ENCODE measurements at regions not wholly inside any gene's neighbourhood (a gene's known extent, or its start where the extent isn't known, plus 50 kb on each side); places are given as distances from the start of the nearest gene placed in this dataset.
"Not testable (repeated sequence)": the region's sequence is repeated elsewhere in the genome, so short reads cannot be mapped to it uniquely, and the experiment has no call there.

DNA sequence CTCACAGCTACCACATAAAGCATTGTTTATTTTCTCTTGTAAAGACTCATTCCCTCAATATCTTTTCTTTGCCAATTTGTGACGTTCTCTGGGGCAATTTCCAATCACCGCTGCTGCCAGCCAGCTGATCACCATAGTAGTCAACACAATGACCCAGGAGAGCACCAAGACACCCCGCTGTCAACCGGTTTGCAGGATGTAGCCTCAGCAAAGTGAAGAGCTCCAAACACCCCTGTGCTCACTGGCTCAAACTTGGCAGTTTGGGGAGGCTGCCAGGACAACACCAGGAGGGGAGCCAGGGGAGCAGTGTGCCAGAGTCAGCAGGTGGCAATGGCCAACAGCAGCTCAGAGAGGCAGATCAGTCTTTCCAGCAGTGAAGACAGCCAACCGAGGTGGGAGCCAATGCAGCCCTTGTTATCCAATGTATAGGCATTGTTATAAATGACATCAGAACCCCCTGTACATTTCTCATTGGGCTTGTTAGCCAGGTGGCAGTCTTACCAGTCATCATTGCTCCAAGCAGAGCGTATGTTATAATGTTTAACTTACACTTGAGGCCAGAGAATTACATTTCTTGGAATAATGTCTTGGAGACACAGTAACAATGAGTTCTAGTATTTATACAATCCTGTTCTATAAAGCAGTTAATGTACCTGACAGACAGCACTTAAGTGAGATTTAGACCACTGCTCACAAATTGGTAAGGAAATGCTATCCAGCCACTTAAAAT, 274.9 kb upstream of the GK2 start:
- Mint-ChIP-seq H3K4me1 (ENCODE audit: low read depth) (no peaks in the 10 kb centered on the region), H3K9me3 (no peaks in the 10 kb centered on the region), H3K27ac (no peak overlapping the region), H3K4me3 (no peak overlapping the region), H3K36me3 (ENCODE audit: low read depth) (no peaks in the 10 kb centered on the region), H3K27me3 (ENCODE audit: insufficient read depth) (0 out of 2 replicates have a peak, but pooled peaks cover 3% of the 10 kb centered on the region)
- DNase-seq, result no peak
- TF ChIP-seq, protein P1, sequence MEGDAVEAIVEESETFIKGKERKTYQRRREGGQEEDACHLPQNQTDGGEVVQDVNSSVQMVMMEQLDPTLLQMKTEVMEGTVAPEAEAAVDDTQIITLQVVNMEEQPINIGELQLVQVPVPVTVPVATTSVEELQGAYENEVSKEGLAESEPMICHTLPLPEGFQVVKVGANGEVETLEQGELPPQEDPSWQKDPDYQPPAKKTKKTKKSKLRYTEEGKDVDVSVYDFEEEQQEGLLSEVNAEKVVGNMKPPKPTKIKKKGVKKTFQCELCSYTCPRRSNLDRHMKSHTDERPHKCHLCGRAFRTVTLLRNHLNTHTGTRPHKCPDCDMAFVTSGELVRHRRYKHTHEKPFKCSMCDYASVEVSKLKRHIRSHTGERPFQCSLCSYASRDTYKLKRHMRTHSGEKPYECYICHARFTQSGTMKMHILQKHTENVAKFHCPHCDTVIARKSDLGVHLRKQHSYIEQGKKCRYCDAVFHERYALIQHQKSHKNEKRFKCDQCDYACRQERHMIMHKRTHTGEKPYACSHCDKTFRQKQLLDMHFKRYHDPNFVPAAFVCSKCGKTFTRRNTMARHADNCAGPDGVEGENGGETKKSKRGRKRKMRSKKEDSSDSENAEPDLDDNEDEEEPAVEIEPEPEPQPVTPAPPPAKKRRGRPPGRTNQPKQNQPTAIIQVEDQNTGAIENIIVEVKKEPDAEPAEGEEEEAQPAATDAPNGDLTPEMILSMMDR (IDR thresholded peaks at IDR 0.05), result no peak

DNA sequence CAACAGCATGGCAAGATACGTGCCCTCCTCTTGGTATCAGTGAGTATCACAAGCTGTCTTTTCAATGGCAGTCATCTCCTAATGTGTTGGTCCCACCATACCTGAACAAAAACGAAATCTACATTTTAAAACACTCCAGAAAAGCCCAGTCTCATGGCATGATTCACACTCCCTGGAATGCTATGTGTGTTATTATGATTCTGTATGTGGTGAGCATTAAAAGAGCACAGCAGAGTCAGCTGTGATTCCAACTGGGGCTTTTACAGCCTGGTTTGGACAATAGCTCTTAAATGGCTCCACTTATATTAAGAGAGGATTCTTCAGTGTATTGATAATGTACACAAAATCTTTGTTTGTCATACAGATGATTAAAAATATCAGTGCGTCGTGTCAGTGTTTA, 274.1 kb upstream of the GK2 start:
- H3K4me1 Mint-ChIP-seq (ENCODE audit: low read depth), result no peaks in the 10 kb centered on the region
- H3K4me3 Mint-ChIP-seq, result no peak overlapping the region
- 0 out of 2 replicates have a peak, but pooled peaks cover 3% of the 10 kb centered on the region for H3K27me3 Mint-ChIP-seq (ENCODE audit: insufficient read depth)
- no peak overlapping the region for H3K27ac Mint-ChIP-seq
- DNase-seq, result no peak
- no peaks in the 10 kb centered on the region for H3K36me3 Mint-ChIP-seq (ENCODE audit: low read depth)
- no peaks in the 10 kb centered on the region for H3K9me3 Mint-ChIP-seq
- TF ChIP-seq, protein P1 (IDR thresholded peaks at IDR 0.05), result no peak

DNA sequence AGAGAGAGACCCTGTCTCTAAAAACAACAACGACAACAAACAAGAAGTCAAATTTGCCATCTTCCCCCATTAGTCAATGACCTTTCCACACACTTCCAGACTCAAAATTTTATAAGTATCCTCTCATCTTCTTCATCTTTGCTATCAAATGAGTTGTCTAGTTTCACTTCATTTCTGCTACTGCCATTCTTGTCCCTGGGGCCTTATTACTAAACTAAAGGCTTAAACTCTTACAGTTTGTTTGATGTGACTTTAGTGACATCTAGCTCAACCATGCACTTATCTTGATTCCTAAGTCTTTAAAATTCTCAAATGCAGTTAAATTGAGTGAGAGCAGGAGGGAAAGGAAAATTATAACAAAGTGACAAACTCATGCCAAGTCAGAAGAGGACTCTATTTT, 271.8 kb upstream of the GK2 start:
- Mint-ChIP-seq H3K4me1 (ENCODE audit: low read depth) (no peaks in the 10 kb centered on the region), H3K27me3 (ENCODE audit: insufficient read depth) (0 out of 2 replicates have a peak, but pooled peaks cover 1% of the 10 kb centered on the region), H3K27ac (no peak overlapping the region), H3K4me3 (no peak overlapping the region), H3K36me3 (ENCODE audit: low read depth) (no peaks in the 10 kb centered on the region), H3K9me3 (no peaks in the 10 kb centered on the region)
- no peak for DNase-seq
- TF ChIP-seq, protein P1 (IDR thresholded peaks at IDR 0.05), result no peak

DNA sequence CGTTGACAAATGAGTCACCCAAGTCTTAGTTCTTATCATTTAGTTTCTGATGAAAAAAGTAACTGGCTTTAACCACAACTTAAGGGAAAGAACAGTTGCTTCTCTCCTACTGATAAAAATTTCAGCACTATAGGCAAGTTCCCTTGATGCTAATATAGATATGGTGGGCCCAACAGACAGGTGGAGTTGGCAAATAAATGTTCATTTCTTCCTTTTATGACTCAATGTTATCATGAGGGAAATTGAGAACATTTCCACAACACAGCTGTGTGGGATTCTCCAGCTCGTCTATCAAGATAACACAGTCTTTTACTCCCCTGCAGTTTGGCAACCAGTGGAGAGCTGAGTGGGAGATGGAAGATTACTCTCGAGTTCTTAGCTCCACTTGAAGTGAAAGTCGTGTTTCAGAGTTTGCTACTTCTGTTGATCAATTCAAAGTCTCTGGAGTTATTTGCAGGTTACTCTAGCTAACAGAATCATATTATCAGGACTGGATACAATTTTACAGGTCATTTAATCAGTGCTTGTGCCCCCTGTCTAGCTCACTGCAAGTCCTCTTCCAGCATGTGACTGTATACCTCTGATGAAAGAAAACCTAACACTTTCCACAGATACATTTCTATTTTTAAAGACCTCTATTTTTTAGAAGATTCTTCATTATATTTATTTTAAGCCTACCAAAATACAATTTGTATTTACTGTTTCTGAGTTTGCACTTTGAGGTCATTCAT, 270.6 kb upstream of the GK2 start:
- no peak for DNase-seq
- Mint-ChIP-seq H3K9me3 (peaks cover 3% of the 10 kb centered on the region; the same call in 1 of the 2 replicates), H3K27ac (no peak overlapping the region), H3K4me3 (no peak overlapping the region), H3K36me3 (ENCODE audit: low read depth) (no peaks in the 10 kb centered on the region), H3K4me1 (ENCODE audit: low read depth) (no peaks in the 10 kb centered on the region), H3K27me3 (ENCODE audit: insufficient read depth) (no peaks in the 10 kb centered on the region)
- TF ChIP-seq, protein P1 (IDR thresholded peaks at IDR 0.05), result no peak

DNA sequence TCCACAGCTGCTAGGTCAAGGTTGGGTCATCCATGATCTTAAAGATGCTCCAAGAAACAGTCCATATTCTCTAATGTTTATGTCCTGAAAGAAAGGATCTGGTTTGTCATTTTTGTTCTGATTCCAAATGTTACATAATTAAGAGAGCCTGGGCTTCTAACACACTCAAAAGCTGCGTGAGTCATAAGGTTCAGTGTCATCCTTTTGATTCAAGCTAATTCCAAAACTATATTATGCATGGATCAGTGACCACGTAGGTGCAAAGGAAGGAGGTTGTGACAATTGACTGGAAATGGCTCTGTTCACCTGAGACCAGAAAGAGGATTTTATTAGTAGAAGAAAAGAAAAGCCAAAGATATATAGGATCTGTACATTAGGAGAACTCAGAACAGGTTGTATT, 268.7 kb upstream of the GK2 start:
- Mint-ChIP-seq H3K9me3 (peaks cover 3% of the 10 kb centered on the region; the same call in 1 of the 2 replicates), H3K4me3 (no peak overlapping the region), H3K27ac (no peak overlapping the region), H3K36me3 (ENCODE audit: low read depth) (no peaks in the 10 kb centered on the region), H3K27me3 (ENCODE audit: insufficient read depth) (no peaks in the 10 kb centered on the region), H3K4me1 (ENCODE audit: low read depth) (no peaks in the 10 kb centered on the region)
- TF ChIP-seq, protein P1 (IDR thresholded peaks at IDR 0.05), result no peak
- no peak for DNase-seq

DNA sequence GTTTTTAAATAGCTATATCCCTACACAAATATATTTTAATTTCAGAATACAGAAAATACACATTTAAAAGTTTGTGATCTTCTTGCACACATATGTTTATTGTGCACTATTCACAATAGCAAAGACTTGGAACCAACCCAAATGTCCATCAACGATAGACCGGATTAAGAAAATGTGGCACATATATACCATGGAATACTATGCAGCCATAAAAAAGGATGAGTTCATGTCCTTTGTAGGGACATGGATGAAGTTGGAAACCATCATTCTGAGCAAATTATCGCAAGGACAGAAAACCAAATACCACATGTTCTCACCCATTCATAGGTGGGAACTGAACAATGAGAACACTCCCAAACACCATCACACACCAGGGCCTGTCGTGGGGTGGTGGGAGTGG, 266.9 kb upstream of the GK2 start:
- H3K27ac Mint-ChIP-seq; DNase-seq; H3K36me3 Mint-ChIP-seq (ENCODE audit: low read depth); H3K9me3 Mint-ChIP-seq; H3K27me3 Mint-ChIP-seq (ENCODE audit: insufficient read depth); H3K4me3 Mint-ChIP-seq; H3K4me1 Mint-ChIP-seq (ENCODE audit: low read depth): not testable (repeated sequence)
